Activated naive CD8-positive, alpha-beta T cell treated with anti-CD3 and anti-CD28 coated beads, Interleukin-2, amount 50 U/mL, for 24 hours (primary cell): ENCODE measurements at regions not wholly inside any gene's neighbourhood (a gene's known extent, or its start where the extent isn't known, plus 50 kb on each side); places are given as distances from the start of the nearest gene placed in this dataset.

ENCODE experiments used
- ATAC-seq: fragments of 150-1000 bp; cut with Tn5 transposase; one replicate; pipeline ENCODE4 v1.10.0; 2021
- DNase-seq: peaks from one replicate; pipeline ENCODE4 v3.0.0; 2021
- H3K27ac Mint-ChIP-seq: one replicate; pipeline ENCODE4 v1.8.0; 2021; ENCODE audit warnings: mild to moderate bottlenecking, mixed read lengths
- H3K27me3 Mint-ChIP-seq: one replicate; pipeline ENCODE4 v1.8.0; 2021; ENCODE audit warnings: mixed read lengths
- H3K36me3 Mint-ChIP-seq: one replicate; pipeline ENCODE4 v1.8.0; 2021; ENCODE audit warnings: low read depth, mixed read lengths
- H3K4me1 Mint-ChIP-seq: one replicate; pipeline ENCODE4 v1.8.0; 2021; ENCODE audit warnings: mixed read lengths
- H3K4me3 Mint-ChIP-seq: one replicate; pipeline ENCODE4 v1.8.0; 2021; ENCODE audit warnings: mild to moderate bottlenecking, moderate library complexity, mixed read lengths
- H3K9me3 Mint-ChIP-seq: one replicate; pipeline ENCODE4 v1.8.0; 2021; ENCODE audit warnings: mixed read lengths

DNA sequence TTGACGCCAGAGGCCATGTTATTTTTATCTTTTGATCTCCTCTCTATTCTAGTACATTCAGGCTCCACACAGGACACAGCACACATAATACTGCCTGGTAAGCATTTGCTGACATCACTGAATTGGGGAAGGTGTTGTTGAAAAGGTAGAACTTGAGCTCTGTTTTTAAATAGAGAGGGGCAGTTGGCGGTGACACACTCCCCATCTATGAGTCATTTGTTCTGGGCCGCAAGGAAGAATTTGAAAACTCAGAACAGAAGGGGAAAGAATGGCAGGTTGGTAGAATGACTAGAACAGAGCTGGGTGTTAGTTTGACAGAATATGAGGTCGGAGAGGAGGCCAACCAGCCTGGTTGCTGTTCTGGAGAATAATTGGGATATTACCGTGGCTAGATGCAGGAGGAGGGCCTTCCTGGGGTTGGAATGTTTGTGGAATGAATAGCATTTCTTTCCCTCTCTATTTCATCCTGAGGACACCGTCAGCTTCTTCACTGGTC is 52.1 kb upstream of the ERRFI1 start:
- ATAC-seq (peak; percentile 65), DNase-seq (no peak)
- Mint-ChIP-seq H3K27ac (no peak overlapping the region), H3K4me1 (peaks cover 6% of the 10 kb centered on the region), H3K27me3 (peaks cover 9% of the 10 kb centered on the region), H3K4me3 (no peak overlapping the region), H3K9me3 (no peaks in the 10 kb centered on the region), H3K36me3 (no peaks in the 10 kb centered on the region)

DNA sequence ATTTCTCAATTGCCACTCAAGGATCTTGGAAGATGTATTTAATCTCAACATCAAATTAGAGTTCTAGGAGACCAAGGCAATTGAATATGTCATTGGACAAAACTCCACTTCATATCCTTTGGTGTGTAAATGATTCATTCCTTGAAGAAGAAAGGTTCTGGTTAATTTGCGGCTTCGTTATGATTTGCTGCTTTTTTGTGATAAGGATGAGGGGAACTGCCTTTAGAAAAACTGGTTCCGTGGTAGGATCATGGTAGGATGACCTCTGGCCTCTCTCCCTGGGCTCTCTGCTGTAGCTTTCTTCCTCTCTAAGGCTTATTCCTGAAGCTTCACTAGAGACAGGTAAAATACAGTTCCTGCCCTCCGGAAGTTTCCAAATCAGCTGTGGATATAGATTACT is 51.5 kb upstream of the ERRFI1 start:
- H3K4me3 Mint-ChIP-seq: no peak overlapping the region
- no peak overlapping the region for H3K27ac Mint-ChIP-seq
- no peaks in the 10 kb centered on the region for H3K9me3 Mint-ChIP-seq
- H3K27me3 Mint-ChIP-seq: peaks cover 11% of the 10 kb centered on the region
- peaks cover 6% of the 10 kb centered on the region for H3K4me1 Mint-ChIP-seq
- no peak for DNase-seq
- no peaks in the 10 kb centered on the region for H3K36me3 Mint-ChIP-seq
- ATAC-seq: no peak

DNA sequence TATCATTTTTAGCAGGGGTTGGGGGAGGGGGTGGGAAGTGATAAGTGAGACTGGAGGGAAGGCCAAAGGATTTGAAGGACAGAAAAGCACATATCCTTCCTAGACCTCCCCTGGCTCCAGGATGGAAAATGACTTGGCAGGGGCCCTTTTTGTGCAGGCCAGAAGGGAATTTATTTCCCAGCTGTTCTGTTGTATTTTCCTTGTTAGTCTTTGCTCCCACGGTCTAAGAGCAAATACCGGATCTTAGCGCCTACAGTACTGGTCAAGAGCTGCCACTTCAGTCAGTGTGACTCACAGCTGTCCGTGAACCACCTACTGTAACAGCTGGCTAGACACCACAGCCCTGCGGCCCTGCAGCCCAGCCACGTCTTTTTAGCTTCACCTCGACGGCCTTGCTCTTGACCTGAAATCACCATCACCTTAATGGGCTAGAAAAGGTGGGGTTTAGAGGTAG is 51.0 kb upstream of the ERRFI1 start:
- Mint-ChIP-seq H3K4me1 (peaks cover 6% of the 10 kb centered on the region), H3K27me3 (peaks cover 11% of the 10 kb centered on the region), H3K36me3 (no peaks in the 10 kb centered on the region), H3K4me3 (no peak overlapping the region), H3K9me3 (no peaks in the 10 kb centered on the region), H3K27ac (no peak overlapping the region)
- ATAC-seq: no peak
- no peak for DNase-seq

DNA sequence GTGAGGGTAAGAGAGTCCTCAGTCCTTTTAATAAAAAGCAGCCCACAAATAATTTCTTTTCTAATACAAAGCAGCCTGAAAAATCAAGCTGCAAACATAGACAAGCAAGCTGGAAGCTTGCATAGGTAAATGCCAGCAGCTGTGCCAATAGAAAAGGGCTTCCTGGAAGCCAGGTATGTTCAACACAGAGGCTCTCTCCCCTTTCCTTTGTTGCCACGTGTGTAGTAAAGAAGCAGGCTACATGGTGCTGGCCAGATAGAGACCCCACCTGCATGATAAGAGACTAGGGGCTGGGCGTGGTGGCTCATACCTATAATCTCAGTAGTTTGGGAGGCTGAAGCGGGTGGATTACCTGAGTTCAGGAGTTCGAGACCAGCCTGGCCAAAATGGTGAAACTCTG is 50.1 kb upstream of the ERRFI1 start:
- H3K36me3 Mint-ChIP-seq: no peaks in the 10 kb centered on the region
- no peaks in the 10 kb centered on the region for H3K9me3 Mint-ChIP-seq
- peaks cover 6% of the 10 kb centered on the region for H3K4me1 Mint-ChIP-seq
- ATAC-seq (no peak), DNase-seq (no peak)
- peaks cover 11% of the 10 kb centered on the region for H3K27me3 Mint-ChIP-seq
- H3K4me3 Mint-ChIP-seq: no peak overlapping the region
- H3K27ac Mint-ChIP-seq: no peak overlapping the region
